Keratinocyte (primary cell): ENCODE measurements at regions not wholly inside any gene's neighbourhood (a gene's known extent, or its start where the extent isn't known, plus 50 kb on each side); places are given as distances from the start of the nearest gene placed in this dataset.

ENCODE experiments used
- EZH2 ChIP-seq: IDR thresholded peaks from one replicate; pipeline ENCODE4 v1.6.1; 2012; ENCODE audit warnings: inconsistent platforms, mild to moderate bottlenecking, low read length, moderate library complexity
- TF ChIP-seq, protein P1 (sequence below), 3 experiments: IDR thresholded peaks in 1 of 3; conservative IDR thresholded peaks in 1 of 3; optimal IDR thresholded peaks in 1 of 3; 2 replicates in 2 of 3; 3 replicates in 1 of 3; pipeline versions ENCODE3 to v1.5.1; 2011; ENCODE audit warnings: low read length in 3 of 3, mild to moderate bottlenecking in 3 of 3, moderate library complexity in 2 of 3, control low read depth in 1 of 3, inconsistent platforms in 1 of 3; ENCODE audit not compliant: insufficient read depth in 2 of 3; ENCODE audit errors: extremely low read depth in 1 of 3

DNA sequence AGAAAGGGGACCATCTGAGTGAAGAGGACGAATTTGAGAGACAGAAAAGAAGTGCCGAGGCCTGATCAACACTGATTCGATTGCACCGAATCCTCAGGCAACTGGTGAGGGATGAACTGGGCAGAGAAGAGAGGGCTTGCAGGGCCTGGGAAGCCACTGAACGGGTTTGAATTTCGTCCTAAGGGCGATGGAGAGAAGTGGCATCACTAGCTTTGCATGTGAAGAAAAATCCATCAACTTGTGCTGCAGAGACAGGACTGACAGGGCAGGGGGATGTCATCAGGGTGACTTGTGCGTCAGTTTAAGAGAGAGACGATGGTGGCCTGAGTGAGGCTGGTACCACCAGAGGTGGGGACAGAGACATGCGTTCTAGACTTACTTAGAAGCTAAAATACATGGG is 73.7 kb upstream of the SLC22A23 start:
- TF ChIP-seq, protein P1, sequence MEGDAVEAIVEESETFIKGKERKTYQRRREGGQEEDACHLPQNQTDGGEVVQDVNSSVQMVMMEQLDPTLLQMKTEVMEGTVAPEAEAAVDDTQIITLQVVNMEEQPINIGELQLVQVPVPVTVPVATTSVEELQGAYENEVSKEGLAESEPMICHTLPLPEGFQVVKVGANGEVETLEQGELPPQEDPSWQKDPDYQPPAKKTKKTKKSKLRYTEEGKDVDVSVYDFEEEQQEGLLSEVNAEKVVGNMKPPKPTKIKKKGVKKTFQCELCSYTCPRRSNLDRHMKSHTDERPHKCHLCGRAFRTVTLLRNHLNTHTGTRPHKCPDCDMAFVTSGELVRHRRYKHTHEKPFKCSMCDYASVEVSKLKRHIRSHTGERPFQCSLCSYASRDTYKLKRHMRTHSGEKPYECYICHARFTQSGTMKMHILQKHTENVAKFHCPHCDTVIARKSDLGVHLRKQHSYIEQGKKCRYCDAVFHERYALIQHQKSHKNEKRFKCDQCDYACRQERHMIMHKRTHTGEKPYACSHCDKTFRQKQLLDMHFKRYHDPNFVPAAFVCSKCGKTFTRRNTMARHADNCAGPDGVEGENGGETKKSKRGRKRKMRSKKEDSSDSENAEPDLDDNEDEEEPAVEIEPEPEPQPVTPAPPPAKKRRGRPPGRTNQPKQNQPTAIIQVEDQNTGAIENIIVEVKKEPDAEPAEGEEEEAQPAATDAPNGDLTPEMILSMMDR (optimal IDR thresholded peaks at IDR 0.05 in 1 of 3, IDR thresholded peaks at IDR 0.05 in 1 of 3, conservative IDR thresholded peaks at IDR 0.05 in 1 of 3; ENCODE audit: extremely low read depth in 1 of 3, insufficient read depth in 2 of 3, low read length in 3 of 3): no peak
- no peak for TF ChIP-seq EZH2
